Type B pancreatic cell (in vitro differentiated cells): ENCODE measurements at regions not wholly inside any gene's neighbourhood (a gene's known extent, or its start where the extent isn't known, plus 50 kb on each side); places are given as distances from the start of the nearest gene placed in this dataset.

Experiments
- DNase-seq: peaks from one replicate; pipeline ENCODE4 v3.0.0; 2021; ENCODE audit warnings: mixed read lengths; ENCODE audit not compliant: unreplicated experiment; ENCODE audit errors: extremely low spot score
- H3K27ac Mint-ChIP-seq: 2 replicates; pipeline ENCODE4 v1.8.0; 2021; ENCODE audit warnings: mild to moderate bottlenecking, mixed read lengths
- H3K27me3 Mint-ChIP-seq: 2 replicates; pipeline ENCODE4 v1.8.0; 2021; ENCODE audit warnings: mixed read lengths
- H3K36me3 Mint-ChIP-seq: 2 replicates; pipeline ENCODE4 v1.8.0; 2021; ENCODE audit warnings: mixed read lengths
- H3K4me1 Mint-ChIP-seq: one replicate; pipeline ENCODE4 v1.8.0; 2021; ENCODE audit warnings: mixed read lengths; ENCODE audit not compliant: unreplicated experiment
- H3K4me3 Mint-ChIP-seq: 2 replicates; pipeline ENCODE4 v1.8.0; 2021; ENCODE audit warnings: mild to moderate bottlenecking, mixed read lengths
- H3K9me3 Mint-ChIP-seq: 2 replicates; pipeline ENCODE4 v1.8.0; 2021; ENCODE audit warnings: mixed read lengths
- CTCF ChIP-seq: fragments of 200-600 bp; sonication (generic); conservative IDR thresholded peaks from 2 replicates; pipeline ENCODE4 v1.5.0; 2021; ENCODE audit warnings: antibody characterized with exemption, mild to moderate bottlenecking

- H3K36me3 Mint-ChIP-seq = no peaks in the 10 kb centered on the region
- peaks cover 13% of the 10 kb centered on the region for H3K27me3 Mint-ChIP-seq
- no peak overlapping the region for H3K4me3 Mint-ChIP-seq
- H3K4me1 Mint-ChIP-seq = no peaks in the 10 kb centered on the region
- no peak overlapping the region for H3K27ac Mint-ChIP-seq
- TF ChIP-seq CTCF = no peak
- H3K9me3 Mint-ChIP-seq = no peaks in the 10 kb centered on the region
- no peak for DNase-seq
Measured at GRCh38 chr14:94960285-94961001, 190.5 kb upstream of the GSC start.

- Mint-ChIP-seq H3K27me3 (peaks cover 12% of the 10 kb centered on the region), H3K36me3 (no peaks in the 10 kb centered on the region), H3K9me3 (no peaks in the 10 kb centered on the region), H3K4me3 (no peak overlapping the region), H3K4me1 (no peaks in the 10 kb centered on the region), H3K27ac (no peak overlapping the region)
- TF ChIP-seq CTCF = no peak
- DNase-seq = no peak
Measured at GRCh38 chr14:94953541-94954260, 183.8 kb upstream of the GSC start.

GRCh38 chr14:94952097-94952496 lies 182.2 kb upstream of the GSC start:
- H3K4me1 Mint-ChIP-seq = no peaks in the 10 kb centered on the region
- no peaks in the 10 kb centered on the region for H3K9me3 Mint-ChIP-seq
- no peak for DNase-seq
- peaks cover 12% of the 10 kb centered on the region for H3K27me3 Mint-ChIP-seq
- H3K4me3 Mint-ChIP-seq = no peak overlapping the region
- H3K36me3 Mint-ChIP-seq = no peaks in the 10 kb centered on the region
- TF ChIP-seq CTCF = no peak
- no peak overlapping the region for H3K27ac Mint-ChIP-seq

GRCh38 chr14:94946244-94946643 lies 176.3 kb upstream of the GSC start:
- H3K4me3 Mint-ChIP-seq = no peak overlapping the region
- no peak for DNase-seq
- TF ChIP-seq CTCF = no peak
- H3K36me3 Mint-ChIP-seq = peaks cover 5% of the 10 kb centered on the region
- no peaks in the 10 kb centered on the region for H3K9me3 Mint-ChIP-seq
- H3K27ac Mint-ChIP-seq = no peak overlapping the region
- peaks cover 12% of the 10 kb centered on the region for H3K27me3 Mint-ChIP-seq
- no peaks in the 10 kb centered on the region for H3K4me1 Mint-ChIP-seq

GRCh38 chr14:94945615-94946014 lies 175.7 kb upstream of the GSC start:
- Mint-ChIP-seq H3K4me3 (no peak overlapping the region), H3K4me1 (no peaks in the 10 kb centered on the region), H3K36me3 (peaks cover 5% of the 10 kb centered on the region), H3K9me3 (no peaks in the 10 kb centered on the region), H3K27me3 (peaks cover 10% of the 10 kb centered on the region), H3K27ac (no peak overlapping the region)
- TF ChIP-seq CTCF = no peak
- DNase-seq = no peak
